Aorta (tissue), 5 donors: ENCODE measurements at regions not wholly inside any gene's neighbourhood (a gene's known extent, or its start where the extent isn't known, plus 50 kb on each side); places are given as distances from the start of the nearest gene placed in this dataset.

ENCODE experiments used
- ATAC-seq: fragments of 200-7000 bp; cut with Tn5 transposase; one replicate; pipeline ENCODE4 v1.9.1; 2022; ENCODE audit warnings: moderate library complexity; ENCODE audit not compliant: low FRiP score
- DNase-seq, 2 donors: peaks; one replicate each; pipeline ENCODE4 v3.0.0-alpha.2; 2020
- H3K27ac ChIP-seq, 2 donors: one replicate each; pipeline ENCODE4 v1.5.1; 2013; ENCODE audit warnings: low read length in 2 of 2, mild to moderate bottlenecking in 2 of 2, moderate library complexity in 2 of 2, control low read depth in 1 of 2, inconsistent platforms in 1 of 2, low read depth in 1 of 2
- H3K27me3 ChIP-seq, 2 donors: one replicate each; pipeline ENCODE4 v1.6.1; 2013; ENCODE audit warnings: control low read depth in 1 of 2, low read length in 1 of 2, mild to moderate bottlenecking in 1 of 2, moderate library complexity in 1 of 2; ENCODE audit not compliant: insufficient read depth in 2 of 2, control insufficient read depth in 1 of 2
- H3K36me3 ChIP-seq, 2 donors: one replicate each; pipeline ENCODE4 v1.6.1; 2013; ENCODE audit warnings: control low read depth in 1 of 2, low read length in 1 of 2, mild to moderate bottlenecking in 1 of 2; ENCODE audit not compliant: insufficient read depth in 2 of 2, control insufficient read depth in 1 of 2
- H3K4me1 ChIP-seq, 2 donors: one replicate each; pipeline ENCODE4 v1.6.1; 2013; ENCODE audit warnings: low read length in 2 of 2, control low read depth in 1 of 2, mild to moderate bottlenecking in 1 of 2, moderate library complexity in 1 of 2; ENCODE audit not compliant: insufficient read depth in 2 of 2, control insufficient read depth in 1 of 2
- H3K4me3 ChIP-seq, 2 donors: one replicate each; pipeline ENCODE4 v1.5.1; 2013; ENCODE audit warnings: low read length in 2 of 2, control low read depth in 1 of 2, mild to moderate bottlenecking in 1 of 2
- H3K9me3 ChIP-seq: one replicate; pipeline ENCODE4 v1.6.1; 2013; ENCODE audit warnings: mild to moderate bottlenecking, low read length; ENCODE audit not compliant: control insufficient read depth
- WGBS, 2 donors: extraction: QIAGEN DNeasy Blood & Tissue Kit; methylation state at CpG; one replicate each; pipeline ENCODE4 v1.1.7; 2013; 5-methylcytosine and 5-hydroxymethylcytosine counted together
- intact Hi-C, 2 donors: fragments of 100-400 bp; cut with DNase I; formaldehyde crosslinking; loops; one replicate each; pipeline versions ENCODE4 v1.14.2 to v1.15.0; 2022
- donor health status: healthy with polysubstance abuse.
- donor health status: Bipolar disorder and iron deficiency.
- donor health status: DM: no; HTN: no; CAD: no.
- donor health status: DM: no; HTN: no; CAD: no.
- donor health status: DM: yes; HTN: yes; CAD: no.

GRCh38 chr3:94772402-94772801, 709.5 kb downstream of the NSUN3 start:
- no peak for ATAC-seq
- H3K4me1 ChIP-seq: no peaks in the 10 kb centered on the region
- H3K27ac ChIP-seq: no peak overlapping the region
- no peaks in the 10 kb centered on the region for H3K9me3 ChIP-seq
- no peak overlapping the region for H3K4me3 ChIP-seq
- intact Hi-C loops: no loop called here
- no peaks in the 10 kb centered on the region for H3K27me3 ChIP-seq
- 12 to 42% methylated on average over 1 of the region's 1 CpG for WGBS, 2 donors
- no peaks in the 10 kb centered on the region for H3K36me3 ChIP-seq
- DNase-seq: no peak

- Histone ChIP-seq H3K36me3 (no peaks in the 10 kb centered on the region), H3K9me3 (no peaks in the 10 kb centered on the region), H3K27me3 (no peaks in the 10 kb centered on the region), H3K4me1 (no peaks in the 10 kb centered on the region), H3K27ac (no peak overlapping the region), H3K4me3 (no peak overlapping the region)
- intact Hi-C loops: no loop called here
- ATAC-seq (no peak), DNase-seq (no peak)
- 68 to 73% methylated on average over 2 of the region's 2 CpGs for WGBS, 2 donors
Observed at GRCh38 chr3:94775746-94776145, 712.9 kb downstream of the NSUN3 start.

- Histone ChIP-seq H3K36me3 (no peaks in the 10 kb centered on the region), H3K27me3 (no peaks in the 10 kb centered on the region), H3K27ac (no peak overlapping the region), H3K9me3 (no peaks in the 10 kb centered on the region), H3K4me3 (no peak overlapping the region), H3K4me1 (no peaks in the 10 kb centered on the region)
- ATAC-seq: peak; percentile 26
- intact Hi-C loops: no loop called here
- DNase-seq: no peak
- 63 to 66% methylated on average over 3 of the region's 3 CpGs for WGBS, 2 donors
Observed at GRCh38 chr3:94776401-94776915, 713.6 kb downstream of the NSUN3 start.

- H3K4me3 ChIP-seq: no peak overlapping the region
- intact Hi-C loops: no loop called here
- 26 to 48% methylated on average over 1 of the region's 1 CpG for WGBS, 2 donors
Observed at GRCh38 chr3:94778289-94778688, 715.4 kb downstream of the NSUN3 start.

GRCh38 chr3:94778814-94779494, 716.1 kb downstream of the NSUN3 start:
- H3K4me3 ChIP-seq: no peak overlapping the region
- intact Hi-C loops: no loop called here
- 23 to 34% methylated on average over 4 of the region's 4 CpGs for WGBS, 2 donors
- no peaks in the 10 kb centered on the region for H3K9me3 ChIP-seq
- no peak for ATAC-seq
- no peaks in the 10 kb centered on the region for H3K27me3 ChIP-seq
- no peak for DNase-seq
- no peaks in the 10 kb centered on the region for H3K36me3 ChIP-seq
- no peak overlapping the region for H3K27ac ChIP-seq
- H3K4me1 ChIP-seq: no peaks in the 10 kb centered on the region

More at GRCh38 chr3:94778289-94778688, 715.4 kb downstream of the NSUN3 start:
- Histone ChIP-seq H3K4me1 (no peaks in the 10 kb centered on the region), H3K9me3 (no peaks in the 10 kb centered on the region), H3K27ac (no peak overlapping the region), H3K36me3 (no peaks in the 10 kb centered on the region), H3K27me3 (no peaks in the 10 kb centered on the region)
- ATAC-seq (no peak), DNase-seq (no peak)

- H3K4me1 ChIP-seq: no peaks in the 10 kb centered on the region
- DNase-seq: no peak
- WGBS, 2 donors: 4 to 18% methylated on average over 1 of the region's 1 CpG
- ATAC-seq: no peak
- H3K27ac ChIP-seq: no peak overlapping the region
- H3K4me3 ChIP-seq: no peak overlapping the region
- no peaks in the 10 kb centered on the region for H3K36me3 ChIP-seq
- no peaks in the 10 kb centered on the region for H3K27me3 ChIP-seq
- no peaks in the 10 kb centered on the region for H3K9me3 ChIP-seq
- intact Hi-C loops: no loop called here
Observed at GRCh38 chr3:94779699-94780098, 716.8 kb downstream of the NSUN3 start.

GRCh38 chr3:94784274-94784673, 721.4 kb downstream of the NSUN3 start:
- intact Hi-C loops: no loop called here
- Histone ChIP-seq H3K4me1 (no peaks in the 10 kb centered on the region), H3K36me3 (no peaks in the 10 kb centered on the region), H3K27ac (no peak overlapping the region), H3K9me3 (no peaks in the 10 kb centered on the region), H3K27me3 (no peaks in the 10 kb centered on the region), H3K4me3 (no peak overlapping the region)
- no peak for DNase-seq
- no peak for ATAC-seq
- 78 to 91% methylated on average over 4 of the region's 4 CpGs for WGBS, 2 donors

GRCh38 chr3:94787066-94787465, 724.2 kb downstream of the NSUN3 start:
- DNase-seq (no peak), ATAC-seq (no peak)
- Histone ChIP-seq H3K27ac (no peak overlapping the region), H3K4me1 (no peaks in the 10 kb centered on the region), H3K27me3 (no peaks in the 10 kb centered on the region), H3K36me3 (no peaks in the 10 kb centered on the region), H3K9me3 (no peaks in the 10 kb centered on the region), H3K4me3 (no peak overlapping the region)
- 74 to 76% methylated on average over 5 of the region's 5 CpGs for WGBS, 2 donors
- intact Hi-C loops: no loop called here

- WGBS, 2 donors: 0% methylated on average over 1 of the region's 1 CpG
- ATAC-seq: no peak
- Histone ChIP-seq H3K27me3 (no peaks in the 10 kb centered on the region), H3K4me1 (no peaks in the 10 kb centered on the region), H3K9me3 (no peaks in the 10 kb centered on the region), H3K36me3 (no peaks in the 10 kb centered on the region), H3K4me3 (no peak overlapping the region), H3K27ac (no peak overlapping the region)
- DNase-seq: no peak
- intact Hi-C loops: no loop called here
Observed at GRCh38 chr3:94787734-94788270, 724.9 kb downstream of the NSUN3 start.
